Neural progenitor cell (in vitro differentiated cells): ENCODE measurements at regions not wholly inside any gene's neighbourhood (a gene's known extent, or its start where the extent isn't known, plus 50 kb on each side); places are given as distances from the start of the nearest gene placed in this dataset.

Experiments
- EZH2 ChIP-seq: fragments of 200-600 bp; sonication (generic); IDR thresholded peaks from 2 replicates; pipeline ENCODE4 v1.6.1; 2017; ENCODE audit warnings: antibody characterized with exemption, mild to moderate bottlenecking, moderate library complexity
- EZH2phosphoT487 ChIP-seq: fragments of 200-600 bp; sonication (generic); IDR thresholded peaks from 2 replicates; pipeline ENCODE4 v1.6.1; 2017; ENCODE audit warnings: antibody characterized with exemption
- TF ChIP-seq, protein P1 (sequence below): fragments of 200-600 bp; sonication (generic); IDR thresholded peaks from 2 replicates; pipeline ENCODE4 v1.5.1; 2017; ENCODE audit warnings: antibody characterized with exemption, mild to moderate bottlenecking

DNA sequence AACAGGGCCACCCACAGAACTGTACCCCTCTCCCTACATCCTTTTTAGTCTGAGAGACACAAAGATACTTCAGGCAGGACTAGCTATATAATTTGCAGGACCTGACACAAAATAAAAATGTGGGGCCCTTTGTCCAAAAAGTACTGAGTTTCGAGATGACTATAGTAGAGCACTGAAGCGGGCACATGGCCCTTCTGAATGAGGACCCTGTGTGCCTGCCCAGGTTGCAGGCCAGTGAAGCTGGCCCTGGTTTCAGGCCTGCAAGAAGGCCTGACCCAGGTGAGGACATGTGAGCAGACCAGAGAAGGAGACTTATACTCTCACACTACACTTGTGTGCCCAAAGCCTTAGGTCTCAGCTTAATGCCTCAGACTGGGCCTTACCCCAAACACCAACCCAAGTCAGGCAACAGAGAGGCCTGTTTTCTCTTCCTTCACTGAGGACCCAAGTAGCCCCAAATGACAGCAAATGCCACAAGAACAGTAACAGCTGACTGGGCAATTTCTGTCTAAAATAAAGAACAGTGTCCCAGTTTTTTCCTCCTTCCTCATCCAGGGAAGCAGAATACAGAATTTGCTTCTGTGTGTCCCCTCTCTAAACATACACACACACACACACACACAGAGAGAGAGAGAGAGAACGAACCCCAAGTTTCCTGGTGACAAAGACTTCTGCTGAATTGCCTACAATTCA is 100.9 kb upstream of the ARHGEF3 start:
- TF ChIP-seq EZH2: no peak
- TF ChIP-seq EZH2phosphoT487: no peak
- TF ChIP-seq, protein P1, sequence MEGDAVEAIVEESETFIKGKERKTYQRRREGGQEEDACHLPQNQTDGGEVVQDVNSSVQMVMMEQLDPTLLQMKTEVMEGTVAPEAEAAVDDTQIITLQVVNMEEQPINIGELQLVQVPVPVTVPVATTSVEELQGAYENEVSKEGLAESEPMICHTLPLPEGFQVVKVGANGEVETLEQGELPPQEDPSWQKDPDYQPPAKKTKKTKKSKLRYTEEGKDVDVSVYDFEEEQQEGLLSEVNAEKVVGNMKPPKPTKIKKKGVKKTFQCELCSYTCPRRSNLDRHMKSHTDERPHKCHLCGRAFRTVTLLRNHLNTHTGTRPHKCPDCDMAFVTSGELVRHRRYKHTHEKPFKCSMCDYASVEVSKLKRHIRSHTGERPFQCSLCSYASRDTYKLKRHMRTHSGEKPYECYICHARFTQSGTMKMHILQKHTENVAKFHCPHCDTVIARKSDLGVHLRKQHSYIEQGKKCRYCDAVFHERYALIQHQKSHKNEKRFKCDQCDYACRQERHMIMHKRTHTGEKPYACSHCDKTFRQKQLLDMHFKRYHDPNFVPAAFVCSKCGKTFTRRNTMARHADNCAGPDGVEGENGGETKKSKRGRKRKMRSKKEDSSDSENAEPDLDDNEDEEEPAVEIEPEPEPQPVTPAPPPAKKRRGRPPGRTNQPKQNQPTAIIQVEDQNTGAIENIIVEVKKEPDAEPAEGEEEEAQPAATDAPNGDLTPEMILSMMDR: no peak
